ENCODE measurements at regions not wholly inside any gene's neighbourhood (a gene's known extent, or its start where the extent isn't known, plus 50 kb on each side); places are given as distances from the start of the nearest gene placed in this dataset.

DNA sequence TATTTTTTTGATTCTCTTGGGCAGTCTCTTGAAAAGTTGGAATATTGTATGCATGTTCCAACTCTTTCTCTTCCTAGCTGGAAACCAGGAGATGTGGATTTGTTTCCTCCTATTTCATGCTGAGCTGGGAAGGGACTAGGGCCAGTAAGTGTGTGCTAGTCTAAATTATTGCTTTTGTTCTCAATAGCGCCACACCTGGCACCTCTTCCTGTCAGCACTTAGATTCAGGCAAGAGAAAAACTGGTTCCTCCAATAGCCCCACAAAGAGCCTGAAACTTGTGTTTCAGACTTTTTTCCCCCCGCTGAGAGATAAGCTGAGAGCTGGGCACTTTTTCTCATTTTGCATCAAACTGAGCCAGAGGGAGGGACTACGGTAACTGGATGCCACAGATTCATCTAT, 353.4 kb downstream of the OLFM4 start:
- TF ChIP-seq CTCF (conservative IDR thresholded peaks at IDR 0.05), result peak; percentile 73
- WGBS, 2 experiments (ENCODE audit: insufficient coverage in 1 of 2, insufficient read length in 1 of 2), result 67 to 74% methylated on average over 3 of the region's 3 CpGs
- no peaks in the 10 kb centered on the region for H3K36me3 ChIP-seq (ENCODE audit: control insufficient read depth, insufficient read depth, low read length)
- DNase-seq, result peak; percentile 74
- no peak overlapping the region for H3K9ac ChIP-seq (ENCODE audit: extremely low read depth, low read length, poor library complexity, severe bottlenecking)
- Mint-ChIP-seq H3K4me1 (no peaks in the 10 kb centered on the region), H3K4me3 (no peak overlapping the region), H3K27me3 (ENCODE audit: insufficient read depth) (peaks cover 6% of the 10 kb centered on the region), H3K9me3 (peaks cover 4% of the 10 kb centered on the region), H3K27ac (no peak overlapping the region), H3K36me3 (ENCODE audit: low read depth) (no peaks in the 10 kb centered on the region)
- H3K9me3 ChIP-seq (ENCODE audit: control insufficient read depth, low read length), result no peaks in the 10 kb centered on the region
- no peak overlapping the region for H3K4me3 ChIP-seq (ENCODE audit: low read length)
- H3K4me1 ChIP-seq (ENCODE audit: control insufficient read depth, insufficient read depth, low read length), result no peaks in the 10 kb centered on the region
- no peak overlapping the region for H3K27ac ChIP-seq (ENCODE audit: low read depth, low read length)
- H3K27me3 ChIP-seq (ENCODE audit: control insufficient read depth, insufficient read depth, low read length, poor library complexity, severe bottlenecking), result no peaks in the 10 kb centered on the region

DNA sequence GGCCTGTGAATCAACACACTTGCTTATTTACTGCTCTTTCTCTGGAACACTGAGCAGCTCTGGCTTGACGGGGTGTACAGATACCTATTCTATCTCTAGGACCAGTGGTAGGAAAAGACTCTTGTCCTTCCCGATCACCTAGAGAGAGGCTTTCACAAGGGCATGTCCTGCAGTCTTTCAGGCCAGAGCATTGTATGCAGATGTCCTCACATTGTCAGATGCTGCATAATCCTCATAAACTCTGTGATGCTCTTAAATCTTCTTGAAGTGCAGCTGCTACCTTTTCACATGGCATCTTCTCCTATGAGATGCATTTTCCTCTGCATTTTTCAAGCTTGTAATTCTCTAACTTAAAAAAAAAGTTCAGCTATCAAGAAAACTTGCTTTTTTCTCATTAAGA, 369.4 kb downstream of the OLFM4 start:
- WGBS, 2 experiments (ENCODE audit: insufficient coverage in 1 of 2, insufficient read length in 1 of 2), result 90 to 92% methylated on average over 2 of the region's 2 CpGs

DNA sequence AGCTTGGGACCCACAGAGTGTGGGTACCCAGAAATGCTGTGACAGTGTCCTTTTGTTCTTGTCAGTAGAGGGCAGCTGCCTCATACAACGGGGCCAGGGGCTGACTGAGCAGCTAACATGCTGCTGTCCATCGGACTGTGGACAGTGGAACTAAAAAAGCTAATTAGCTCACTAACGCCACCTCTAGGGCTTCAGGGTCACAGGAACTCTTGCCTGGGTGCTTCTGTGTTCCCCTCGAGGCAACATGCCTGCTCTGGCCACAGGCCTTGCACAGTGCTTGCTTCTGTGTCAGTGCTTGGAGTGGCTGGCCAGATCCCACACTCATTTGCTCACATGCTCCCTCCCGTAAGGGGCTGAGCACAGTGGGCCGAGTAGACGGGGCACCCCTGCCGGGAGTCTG, 377.0 kb downstream of the OLFM4 start:
- H3K9ac ChIP-seq (ENCODE audit: extremely low read depth, low read length, poor library complexity, severe bottlenecking), result no peak overlapping the region
- no peak overlapping the region for H3K27ac Mint-ChIP-seq
- DNase-seq, result peak; percentile 88
- H3K27me3 ChIP-seq (ENCODE audit: control insufficient read depth, insufficient read depth, low read length, poor library complexity, severe bottlenecking), result no peaks in the 10 kb centered on the region
- H3K27me3 Mint-ChIP-seq (ENCODE audit: insufficient read depth), result peaks cover 16% of the 10 kb centered on the region
- 80 to 91% methylated on average over 6 to 8 of the region's 8 CpGs for WGBS, 2 experiments (ENCODE audit: insufficient coverage in 1 of 2, insufficient read length in 1 of 2)
- no peak overlapping the region for H3K4me3 Mint-ChIP-seq
- H3K9me3 Mint-ChIP-seq, result no peaks in the 10 kb centered on the region
- peaks cover 7% of the 10 kb centered on the region for H3K4me1 Mint-ChIP-seq
- H3K36me3 ChIP-seq (ENCODE audit: control insufficient read depth, insufficient read depth, low read length), result no peaks in the 10 kb centered on the region
- H3K4me1 ChIP-seq (ENCODE audit: control insufficient read depth, insufficient read depth, low read length), result no peaks in the 10 kb centered on the region
- H3K36me3 Mint-ChIP-seq (ENCODE audit: low read depth), result no peaks in the 10 kb centered on the region
- H3K27ac ChIP-seq (ENCODE audit: low read depth, low read length), result no peak overlapping the region
- no peak overlapping the region for H3K4me3 ChIP-seq (ENCODE audit: low read length)
- H3K9me3 ChIP-seq (ENCODE audit: control insufficient read depth, low read length), result no peaks in the 10 kb centered on the region
- peak; percentile 78 for TF ChIP-seq CTCF (conservative IDR thresholded peaks at IDR 0.05)

More for the DNA sequence above, 369.4 kb downstream of the OLFM4 start:
- Histone ChIP-seq H3K27me3 (ENCODE audit: control insufficient read depth, insufficient read depth, low read length, poor library complexity, severe bottlenecking) (no peaks in the 10 kb centered on the region), H3K4me3 (ENCODE audit: low read length) (no peak overlapping the region), H3K27ac (ENCODE audit: low read depth, low read length) (no peak overlapping the region), H3K9me3 (ENCODE audit: control insufficient read depth, low read length) (no peaks in the 10 kb centered on the region), H3K9ac (ENCODE audit: extremely low read depth, low read length, poor library complexity, severe bottlenecking) (no peak overlapping the region), H3K36me3 (ENCODE audit: control insufficient read depth, insufficient read depth, low read length) (no peaks in the 10 kb centered on the region), H3K4me1 (ENCODE audit: control insufficient read depth, insufficient read depth, low read length) (no peaks in the 10 kb centered on the region)
- Mint-ChIP-seq H3K36me3 (ENCODE audit: low read depth) (no peaks in the 10 kb centered on the region), H3K4me1 (no peaks in the 10 kb centered on the region), H3K27ac (no peak overlapping the region), H3K27me3 (ENCODE audit: insufficient read depth) (peaks cover 6% of the 10 kb centered on the region), H3K4me3 (no peak overlapping the region), H3K9me3 (no peaks in the 10 kb centered on the region)
- TF ChIP-seq CTCF (conservative IDR thresholded peaks at IDR 0.05), result no peak
- DNase-seq, result no peak
